Mononuclear cell (primary cell): ENCODE measurements at regions not wholly inside any gene's neighbourhood (a gene's known extent, or its start where the extent isn't known, plus 50 kb on each side); places are given as distances from the start of the nearest gene placed in this dataset.

Source experiments
- H3K27me3 ChIP-seq: 2 replicates; pipeline ENCODE4 v1.6.0; 2011; ENCODE audit warnings: low read length, control low read depth; ENCODE audit not compliant: insufficient read depth
- H3K4me1 ChIP-seq: 2 replicates; pipeline ENCODE4 v1.5.1; 2011; ENCODE audit warnings: mild to moderate bottlenecking, low read length, control low read depth; ENCODE audit not compliant: insufficient read depth
- H3K4me3 ChIP-seq: 2 replicates; pipeline ENCODE4 v1.5.1; 2011; ENCODE audit warnings: mild to moderate bottlenecking, low read length, moderate library complexity
- H3K9me3 ChIP-seq: 2 replicates; pipeline ENCODE4 v1.5.1; 2011; ENCODE audit warnings: low read depth, mild to moderate bottlenecking, control low read depth, low read length

DNA sequence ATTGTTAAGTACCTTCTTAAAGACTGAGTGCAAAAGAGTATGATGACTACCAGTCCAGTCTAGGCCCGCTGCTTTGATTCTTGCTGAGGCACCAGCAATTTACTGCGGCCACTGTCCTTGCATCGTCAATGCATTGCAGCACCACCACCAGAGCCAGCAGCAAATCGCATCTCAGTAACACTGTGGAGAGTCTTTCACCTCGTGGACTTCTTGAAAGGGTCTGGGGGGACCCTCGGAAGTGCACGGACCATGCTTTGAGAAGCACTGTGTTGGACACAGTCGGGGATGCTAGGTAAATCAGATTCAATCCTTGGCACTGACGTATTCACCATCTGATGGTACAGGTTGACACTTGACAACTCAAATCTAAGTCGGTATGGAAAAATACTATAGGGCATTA lies 493.6 kb downstream of the RPS24 start:
- Histone ChIP-seq H3K9me3 (no peaks in the 10 kb centered on the region), H3K27me3 (no peaks in the 10 kb centered on the region), H3K4me3 (no peak overlapping the region), H3K4me1 (peaks cover under 1% of the 10 kb centered on the region)

DNA sequence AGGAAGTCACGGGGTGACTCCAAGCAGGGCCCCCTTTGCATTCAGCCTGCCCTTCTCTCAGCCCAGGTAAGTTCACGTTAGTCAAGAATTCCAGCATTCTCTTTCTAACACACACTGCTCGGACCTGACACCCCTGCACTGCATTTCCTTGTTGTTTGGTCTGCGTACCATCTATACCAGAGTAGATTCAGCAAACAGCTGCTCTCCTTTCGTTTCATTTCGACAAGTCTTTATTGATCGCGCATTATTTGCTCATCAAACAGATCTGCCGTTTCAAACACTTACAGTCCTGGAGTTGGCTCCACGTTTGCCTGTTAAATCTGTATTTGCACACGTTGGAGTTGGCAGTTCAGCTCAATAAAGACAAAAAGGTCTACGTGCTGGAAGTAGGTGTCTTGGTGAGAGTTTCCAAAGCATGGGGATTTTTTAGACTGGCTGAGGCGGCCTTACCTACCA lies 495.1 kb downstream of the RPS24 start:
- no peaks in the 10 kb centered on the region for H3K9me3 ChIP-seq
- H3K4me3 ChIP-seq = no peak overlapping the region

DNA sequence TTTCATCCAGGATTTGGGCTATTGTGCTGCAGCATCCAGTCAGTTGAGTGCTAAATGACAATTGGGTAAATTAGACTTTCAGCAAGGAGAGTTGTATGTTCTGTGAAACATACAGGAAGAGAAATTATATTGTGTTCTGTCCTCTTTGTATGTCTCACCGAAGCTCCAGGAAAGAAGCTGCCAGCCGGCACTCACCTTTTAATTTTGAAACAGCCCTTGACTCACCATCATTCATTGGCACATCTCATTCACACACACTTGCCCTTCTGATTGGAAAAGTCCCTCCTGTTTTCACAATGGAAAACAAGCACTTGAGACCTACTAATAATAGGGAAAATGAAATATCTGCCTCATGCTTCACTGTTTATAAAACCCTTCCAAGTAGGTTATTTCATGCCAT lies 495.6 kb downstream of the RPS24 start:
- H3K4me3 ChIP-seq = no peak overlapping the region
- H3K9me3 ChIP-seq = no peaks in the 10 kb centered on the region
- no peaks in the 10 kb centered on the region for H3K27me3 ChIP-seq
- H3K4me1 ChIP-seq = peaks cover 11% of the 10 kb centered on the region

More for the DNA sequence above, 495.1 kb downstream of the RPS24 start:
- peaks cover 11% of the 10 kb centered on the region for H3K4me1 ChIP-seq
- H3K27me3 ChIP-seq = no peaks in the 10 kb centered on the region

DNA sequence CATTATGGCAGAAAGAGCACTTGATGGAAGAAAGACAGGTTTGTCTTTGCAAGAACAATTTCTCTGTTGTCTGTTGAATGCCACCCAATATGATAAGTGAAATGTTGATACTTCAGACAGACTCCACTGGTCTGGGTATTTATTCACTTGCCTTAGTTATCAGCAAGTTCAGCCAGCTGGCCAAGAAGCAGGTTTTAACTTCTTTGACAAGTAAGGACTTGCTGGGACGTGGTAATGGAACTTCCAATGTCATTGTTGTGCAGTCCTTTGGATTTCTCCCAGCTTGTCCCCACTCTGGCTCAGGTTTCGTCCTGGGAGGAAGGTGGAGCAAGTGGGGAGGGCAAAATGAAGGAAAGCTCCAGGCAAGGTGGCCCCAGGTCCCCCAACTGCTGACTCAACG lies 497.4 kb downstream of the RPS24 start:
- Histone ChIP-seq H3K4me1 (peaks cover 11% of the 10 kb centered on the region), H3K4me3 (no peak overlapping the region), H3K9me3 (no peaks in the 10 kb centered on the region), H3K27me3 (no peaks in the 10 kb centered on the region)

DNA sequence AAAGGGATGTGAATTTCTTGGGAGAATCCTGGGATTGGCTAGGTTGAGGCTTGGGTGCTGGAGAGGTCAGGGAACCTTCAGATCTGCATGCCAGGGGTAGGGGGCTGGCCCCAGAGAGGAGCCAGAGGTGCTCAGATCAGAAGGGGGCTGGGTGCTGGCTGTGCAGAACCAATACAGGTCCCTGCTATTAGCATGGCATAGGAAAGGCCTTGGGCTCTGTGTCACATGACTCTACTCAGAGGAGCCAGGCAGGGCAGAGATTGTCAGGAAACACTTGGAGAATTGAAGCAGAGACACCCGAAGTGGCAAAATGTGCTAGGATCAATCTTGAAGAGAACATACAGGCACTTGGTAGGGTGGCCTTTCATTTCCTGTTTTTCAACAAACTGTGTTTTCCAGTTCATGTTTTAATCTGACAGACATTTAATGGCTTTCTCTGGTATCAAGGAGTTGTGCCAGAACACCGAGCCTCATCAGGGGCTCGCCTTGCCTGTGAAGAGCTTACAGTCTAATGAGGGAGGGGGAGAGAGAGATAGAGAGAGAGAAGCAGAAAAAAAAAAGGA lies 498.9 kb downstream of the RPS24 start:
- Histone ChIP-seq H3K4me3 (no peak overlapping the region), H3K27me3 (no peaks in the 10 kb centered on the region), H3K4me1 (peaks cover 11% of the 10 kb centered on the region), H3K9me3 (no peaks in the 10 kb centered on the region)

DNA sequence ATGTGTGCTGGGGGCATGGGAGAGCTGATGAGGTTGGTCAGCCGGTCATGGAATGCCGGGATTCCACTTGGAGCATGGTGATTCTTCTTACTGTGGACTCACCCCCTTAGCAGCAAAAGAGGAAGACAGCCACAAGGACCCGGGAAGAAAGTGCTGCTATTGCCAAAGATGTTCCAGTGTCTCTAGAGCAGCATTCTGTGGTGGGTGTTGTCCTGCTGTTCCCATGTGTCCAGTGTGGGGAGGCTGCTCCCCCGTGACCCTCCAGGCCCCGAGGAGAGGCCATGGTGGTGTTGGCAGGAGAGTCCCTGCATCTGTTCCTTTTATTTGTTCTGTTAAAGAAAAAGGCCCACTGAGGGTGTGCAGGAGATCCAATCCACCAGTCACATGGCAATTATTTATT lies 499.4 kb downstream of the RPS24 start:
- Histone ChIP-seq H3K27me3 (no peaks in the 10 kb centered on the region), H3K9me3 (no peaks in the 10 kb centered on the region), H3K4me3 (no peak overlapping the region), H3K4me1 (peaks cover 11% of the 10 kb centered on the region)

DNA sequence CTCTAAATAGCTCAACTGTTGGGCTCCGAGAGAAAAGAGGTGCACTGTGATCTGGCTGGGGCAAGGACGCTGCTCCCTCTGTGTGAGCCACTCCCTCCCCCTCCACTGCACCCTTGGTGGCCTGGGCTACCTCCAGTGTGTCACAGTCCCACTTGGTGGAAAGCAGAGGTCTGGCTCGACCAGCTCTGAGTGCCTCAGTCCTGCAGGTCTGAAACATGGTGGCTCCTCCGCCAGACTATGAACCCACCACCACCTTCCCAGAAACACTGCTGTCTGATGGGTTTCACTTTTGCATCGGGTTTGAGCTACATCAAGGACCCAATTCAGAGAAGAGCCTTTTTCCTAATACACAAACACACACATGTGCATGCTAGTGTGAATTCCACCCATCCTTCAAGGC lies 500.1 kb downstream of the RPS24 start:
- Histone ChIP-seq H3K4me3 (no peak overlapping the region), H3K9me3 (no peaks in the 10 kb centered on the region)

DNA sequence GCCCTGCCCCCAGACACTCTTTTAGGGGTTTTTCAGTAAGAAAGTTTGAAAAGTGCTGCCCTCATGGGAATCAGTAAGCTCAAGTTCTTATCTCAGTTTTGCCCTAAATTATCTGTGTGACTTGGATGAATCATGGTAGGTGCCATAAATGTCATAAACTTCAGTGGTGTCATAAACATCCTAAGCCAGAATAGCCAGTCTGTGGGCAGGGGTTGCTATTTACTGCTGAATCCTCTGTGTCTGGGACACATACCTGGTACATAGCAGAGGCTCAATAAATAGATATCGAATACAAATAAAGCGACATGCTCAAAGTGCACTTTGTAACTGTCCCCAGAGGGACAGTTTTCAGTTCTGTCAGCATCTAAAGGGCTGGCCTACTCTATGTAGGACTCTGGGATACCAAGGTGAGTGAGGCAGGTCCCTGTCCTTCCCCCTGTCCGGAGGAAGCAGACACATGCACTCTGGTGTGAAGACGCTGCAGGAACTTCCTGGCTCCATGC lies 502.1 kb downstream of the RPS24 start:
- Histone ChIP-seq H3K4me3 (no peak overlapping the region), H3K27me3 (no peaks in the 10 kb centered on the region), H3K9me3 (no peaks in the 10 kb centered on the region), H3K4me1 (peaks cover 11% of the 10 kb centered on the region)

More for the DNA sequence above, 500.1 kb downstream of the RPS24 start:
- peaks cover 11% of the 10 kb centered on the region for H3K4me1 ChIP-seq
- no peaks in the 10 kb centered on the region for H3K27me3 ChIP-seq

DNA sequence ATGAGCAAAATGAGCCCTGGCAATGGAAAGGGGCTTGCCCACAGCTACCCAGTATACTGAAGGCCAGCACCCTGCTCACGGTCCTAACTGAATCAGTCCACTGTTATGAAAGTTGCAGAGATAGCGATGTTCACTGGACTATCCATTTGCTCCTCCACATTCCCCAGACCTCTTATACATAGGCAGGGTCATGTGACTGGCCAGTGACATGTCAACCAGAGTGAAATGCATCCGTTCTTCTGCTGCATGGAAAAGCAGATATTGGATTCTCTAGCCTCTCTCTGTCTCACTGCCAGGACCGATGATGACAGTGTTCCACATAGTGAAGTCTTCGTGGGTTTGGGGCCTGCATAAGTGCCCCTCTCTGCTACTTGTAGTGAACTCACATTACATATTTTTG lies 503.4 kb downstream of the RPS24 start:
- Histone ChIP-seq H3K4me1 (peaks cover 11% of the 10 kb centered on the region), H3K4me3 (no peak overlapping the region), H3K27me3 (no peaks in the 10 kb centered on the region), H3K9me3 (no peaks in the 10 kb centered on the region)

DNA sequence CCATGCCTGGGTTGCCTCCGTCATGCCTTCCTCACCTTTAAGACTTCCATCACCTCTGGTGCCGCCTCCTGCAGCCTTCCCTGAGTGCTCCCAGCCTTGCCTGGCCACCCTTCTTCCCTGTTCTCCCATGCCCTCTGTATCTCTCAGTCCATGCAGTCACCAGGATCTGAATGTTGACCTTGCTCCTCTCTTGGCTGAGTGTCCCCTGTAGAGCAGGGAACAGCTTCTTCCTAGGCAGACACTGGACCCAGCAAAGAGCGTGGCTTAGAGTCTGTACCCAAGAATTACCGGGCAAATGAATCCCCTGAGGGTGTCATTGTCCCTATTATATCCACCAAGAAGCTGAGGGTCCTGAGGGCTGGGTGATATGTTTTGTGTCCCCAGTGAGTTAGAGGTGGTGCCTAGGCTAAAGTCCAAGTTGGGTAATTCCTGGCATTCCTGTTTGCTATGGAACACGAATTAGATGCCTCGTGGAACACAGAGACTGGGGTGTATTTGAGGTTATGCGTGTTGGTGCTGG lies 505.6 kb downstream of the RPS24 start:
- H3K27me3 ChIP-seq = no peaks in the 10 kb centered on the region
- H3K9me3 ChIP-seq = no peaks in the 10 kb centered on the region
- H3K4me1 ChIP-seq = no peaks in the 10 kb centered on the region
- H3K4me3 ChIP-seq = no peak overlapping the region

DNA sequence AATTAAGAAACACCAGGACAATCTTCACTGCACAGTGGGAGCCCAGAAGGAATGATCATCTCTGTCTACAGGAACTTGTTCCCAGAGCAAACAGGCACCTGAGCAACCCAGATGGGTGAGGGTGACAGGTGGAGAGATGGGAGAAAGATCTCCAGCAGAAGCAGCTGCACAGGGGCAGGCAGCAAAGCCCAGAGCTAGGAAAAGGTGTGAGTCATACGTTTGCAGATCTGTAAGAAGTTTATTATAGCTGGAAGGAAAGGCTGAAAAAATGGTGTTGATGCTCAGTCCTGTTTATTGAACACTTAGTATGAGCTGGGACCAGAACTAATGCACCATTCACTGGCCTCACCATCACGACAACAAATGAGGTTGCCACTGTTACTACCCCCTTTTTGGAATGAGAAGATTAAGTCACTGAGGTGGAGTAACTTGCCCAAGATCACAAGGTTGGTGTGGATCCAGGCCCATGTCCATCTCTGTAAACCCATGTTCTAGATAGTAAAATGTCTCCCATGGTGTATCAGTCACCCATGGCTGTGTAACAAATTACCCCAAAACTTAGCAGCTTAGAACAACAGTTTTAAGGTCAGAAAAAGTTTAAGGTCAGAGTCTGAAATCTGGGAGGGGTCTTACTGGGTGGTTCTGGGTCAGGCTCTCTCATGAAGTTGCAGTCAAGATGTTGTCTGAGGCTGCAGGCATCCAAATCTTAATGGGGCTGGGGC lies 506.9 kb downstream of the RPS24 start:
- no peaks in the 10 kb centered on the region for H3K4me1 ChIP-seq
- H3K9me3 ChIP-seq = no peaks in the 10 kb centered on the region
- H3K27me3 ChIP-seq = no peaks in the 10 kb centered on the region
- no peak overlapping the region for H3K4me3 ChIP-seq

DNA sequence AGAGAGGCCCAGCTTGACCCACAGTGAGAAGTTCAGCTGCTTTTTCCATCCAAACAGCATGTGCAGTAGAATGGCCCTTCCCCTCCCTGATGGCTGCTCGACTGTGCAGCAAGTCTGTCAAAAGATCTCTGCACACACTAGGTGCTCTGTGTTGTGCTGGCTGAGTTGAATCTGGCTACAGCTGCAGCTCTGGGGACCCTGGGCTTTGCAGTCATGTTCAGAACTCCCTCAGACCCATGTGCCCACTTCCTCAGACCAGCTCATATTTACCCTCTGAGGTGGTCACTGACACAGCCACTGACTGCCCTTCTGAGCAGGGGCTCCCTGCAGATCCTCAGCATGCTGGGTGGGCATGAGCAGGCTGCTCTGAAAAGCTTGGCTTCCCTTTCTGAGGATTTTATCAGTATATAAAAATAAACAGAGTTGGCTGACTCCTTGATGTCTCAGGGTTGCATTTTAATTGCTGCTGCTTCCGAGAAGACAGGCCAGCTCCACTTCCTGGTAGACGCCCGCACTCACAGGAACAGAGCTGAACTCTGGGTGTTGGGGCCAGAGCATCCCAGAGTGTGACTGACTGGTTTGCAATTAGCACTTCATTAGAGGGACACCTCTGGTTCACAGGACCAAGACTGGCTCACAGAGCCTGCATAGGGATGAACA lies 507.9 kb downstream of the RPS24 start:
- H3K4me3 ChIP-seq = no peak overlapping the region
- no peaks in the 10 kb centered on the region for H3K27me3 ChIP-seq
- H3K4me1 ChIP-seq = no peaks in the 10 kb centered on the region
- H3K9me3 ChIP-seq = no peaks in the 10 kb centered on the region

DNA sequence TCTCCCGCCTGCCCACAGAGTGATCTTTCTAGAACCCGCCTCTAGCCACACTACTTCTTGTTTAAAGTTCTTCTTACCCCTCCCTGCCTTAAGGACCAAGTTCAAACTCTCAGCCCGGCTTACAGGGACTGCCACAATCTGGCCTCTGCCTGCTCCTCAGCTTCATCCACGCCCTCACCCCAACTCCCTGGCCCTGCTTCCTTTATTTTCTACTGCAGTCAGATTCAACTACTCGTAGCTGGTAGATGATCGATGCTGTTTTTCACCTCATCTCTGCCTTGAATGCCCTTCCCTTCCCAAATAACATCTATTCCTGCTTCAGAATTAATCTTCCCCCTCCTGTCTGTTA lies 508.5 kb downstream of the RPS24 start:
- Histone ChIP-seq H3K4me1 (no peaks in the 10 kb centered on the region), H3K4me3 (no peak overlapping the region), H3K27me3 (no peaks in the 10 kb centered on the region), H3K9me3 (no peaks in the 10 kb centered on the region)

DNA sequence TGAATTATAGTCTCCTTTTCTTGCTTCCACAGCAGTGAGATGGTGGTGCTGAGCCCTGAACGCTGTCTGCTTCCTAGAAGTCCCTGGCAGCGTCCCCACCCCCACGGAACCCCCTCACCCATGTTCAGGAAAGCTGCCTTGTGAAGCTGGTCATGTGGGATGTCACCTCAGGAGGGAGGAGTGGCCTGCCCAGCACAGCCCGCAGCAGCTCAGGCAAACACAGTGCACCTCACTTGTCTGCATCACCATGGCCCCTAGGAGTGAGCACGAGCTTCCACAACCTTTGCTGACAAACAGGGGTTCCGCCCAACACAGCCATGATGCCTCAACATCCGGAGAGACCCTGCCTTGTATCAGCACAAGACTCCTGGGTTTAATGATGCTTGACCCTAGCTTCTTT lies 508.9 kb downstream of the RPS24 start:
- no peaks in the 10 kb centered on the region for H3K27me3 ChIP-seq
- no peaks in the 10 kb centered on the region for H3K9me3 ChIP-seq
- no peak overlapping the region for H3K4me3 ChIP-seq

DNA sequence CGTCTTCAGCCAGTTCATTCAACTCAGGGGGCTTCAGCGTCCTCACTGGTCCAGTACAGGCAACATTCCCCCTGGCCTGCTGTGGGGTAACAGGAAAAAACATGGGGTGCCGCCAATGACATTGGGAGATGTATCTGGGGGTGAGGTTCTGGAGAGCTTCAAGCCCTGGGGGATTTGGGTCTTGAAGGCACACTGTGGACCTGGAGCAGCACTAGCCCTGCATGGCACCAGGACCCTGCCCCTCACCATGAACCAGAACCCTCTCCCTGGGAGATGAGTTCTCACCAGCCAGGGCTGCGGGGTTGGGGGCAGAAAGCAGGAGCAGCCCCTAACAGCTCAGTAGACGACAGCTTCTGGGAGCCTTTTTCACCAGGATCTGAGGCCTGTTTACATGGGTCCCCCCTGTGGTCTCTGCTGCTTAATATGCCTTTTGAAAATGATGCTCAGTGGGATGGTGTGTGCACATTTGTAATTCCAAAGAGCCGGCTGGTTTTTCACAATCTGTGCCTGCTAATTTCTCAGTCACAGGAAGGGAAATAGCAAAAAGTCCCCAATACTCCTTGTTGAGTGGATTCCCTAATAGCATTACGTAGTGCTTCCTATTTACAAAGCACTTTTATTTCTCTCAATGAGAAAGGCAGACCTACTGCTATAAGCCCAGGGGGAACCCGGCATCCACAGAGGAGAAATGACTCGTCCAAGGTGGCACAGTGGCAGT lies 509.5 kb downstream of the RPS24 start:
- Histone ChIP-seq H3K9me3 (no peaks in the 10 kb centered on the region), H3K27me3 (no peaks in the 10 kb centered on the region), H3K4me3 (no peak overlapping the region)

More for the DNA sequence above, 508.9 kb downstream of the RPS24 start:
- H3K4me1 ChIP-seq = no peaks in the 10 kb centered on the region

More for the DNA sequence above, 509.5 kb downstream of the RPS24 start:
- no peaks in the 10 kb centered on the region for H3K4me1 ChIP-seq
